Suprapubic skin (tissue), 4 donors: ENCODE measurements at regions not wholly inside any gene's neighbourhood (a gene's known extent, or its start where the extent isn't known, plus 50 kb on each side); places are given as distances from the start of the nearest gene placed in this dataset.

Experiments
- DNase-seq, 2 donors: peaks; one replicate each; pipeline ENCODE4 v3.0.0-alpha.2; 2019; ENCODE audit warnings: low spot score in 2 of 2
- H3K27ac ChIP-seq: fragments of 200-600 bp; sonication (generic); one replicate; pipeline ENCODE4 v1.5.1; 2019
- H3K27me3 ChIP-seq: fragments of 200-600 bp; sonication (generic); one replicate; pipeline ENCODE4 v1.5.1; 2019
- H3K36me3 ChIP-seq: fragments of 200-600 bp; sonication (generic); one replicate; pipeline ENCODE4 v1.5.1; 2019
- H3K4me1 ChIP-seq: fragments of 200-600 bp; sonication (generic); one replicate; pipeline ENCODE4 v1.5.1; 2019
- H3K4me3 ChIP-seq: fragments of 200-600 bp; sonication (generic); one replicate; pipeline ENCODE4 v1.5.1; 2019; ENCODE audit warnings: mild to moderate bottlenecking
- H3K9me3 ChIP-seq: fragments of 200-600 bp; sonication (generic); one replicate; pipeline ENCODE4 v1.5.1; 2019
- EP300 ChIP-seq: sonication (generic); formaldehyde crosslinking; IDR thresholded peaks from one replicate; pipeline ENCODE4 v1.6.1; 2017; ENCODE audit warnings: antibody characterized with exemption
- POLR2A ChIP-seq, 2 donors: fragments of 450-650 bp; IDR thresholded peaks; one replicate each; pipeline ENCODE4 v1.6.1; 2017; ENCODE audit warnings: antibody characterized with exemption in 2 of 2, mild to moderate bottlenecking in 2 of 2, moderate library complexity in 2 of 2
- POLR2AphosphoS5 ChIP-seq, 3 donors: sonication (generic); formaldehyde crosslinking; IDR thresholded peaks; one replicate each; pipeline ENCODE4 v1.6.1; 2017; ENCODE audit warnings: antibody characterized with exemption in 3 of 3
- WGBS: methylation state at CpG from one replicate; pipeline ENCODE4 v1.1.5; 2018; 5-methylcytosine and 5-hydroxymethylcytosine counted together
- TF ChIP-seq, protein P1 (sequence below), 2 donors: fragments of 200-600 bp in 1 of 2; fragments of 450-650 bp in 1 of 2; sonication (generic) in 1 of 2; IDR thresholded peaks; one replicate each; pipeline ENCODE4 v1.5.1; 2016 to 2019; ENCODE audit warnings: antibody characterized with exemption in 2 of 2, mild to moderate bottlenecking in 1 of 2, moderate library complexity in 1 of 2

GRCh38 chr4:19005211-19005610 lies 983.7 kb upstream of the LCORL start:
- Histone ChIP-seq H3K27ac (no peak overlapping the region), H3K36me3 (no peaks in the 10 kb centered on the region), H3K9me3 (peaks cover 7% of the 10 kb centered on the region), H3K4me3 (no peak overlapping the region), H3K4me1 (no peaks in the 10 kb centered on the region), H3K27me3 (no peaks in the 10 kb centered on the region)
- DNase-seq, result no peak
- TF ChIP-seq POLR2A (IDR thresholded peaks at IDR 0.05) (no peak), EP300 (no peak), POLR2AphosphoS5 (IDR thresholded peaks at IDR 0.05) (no peak)
- TF ChIP-seq, protein P1, sequence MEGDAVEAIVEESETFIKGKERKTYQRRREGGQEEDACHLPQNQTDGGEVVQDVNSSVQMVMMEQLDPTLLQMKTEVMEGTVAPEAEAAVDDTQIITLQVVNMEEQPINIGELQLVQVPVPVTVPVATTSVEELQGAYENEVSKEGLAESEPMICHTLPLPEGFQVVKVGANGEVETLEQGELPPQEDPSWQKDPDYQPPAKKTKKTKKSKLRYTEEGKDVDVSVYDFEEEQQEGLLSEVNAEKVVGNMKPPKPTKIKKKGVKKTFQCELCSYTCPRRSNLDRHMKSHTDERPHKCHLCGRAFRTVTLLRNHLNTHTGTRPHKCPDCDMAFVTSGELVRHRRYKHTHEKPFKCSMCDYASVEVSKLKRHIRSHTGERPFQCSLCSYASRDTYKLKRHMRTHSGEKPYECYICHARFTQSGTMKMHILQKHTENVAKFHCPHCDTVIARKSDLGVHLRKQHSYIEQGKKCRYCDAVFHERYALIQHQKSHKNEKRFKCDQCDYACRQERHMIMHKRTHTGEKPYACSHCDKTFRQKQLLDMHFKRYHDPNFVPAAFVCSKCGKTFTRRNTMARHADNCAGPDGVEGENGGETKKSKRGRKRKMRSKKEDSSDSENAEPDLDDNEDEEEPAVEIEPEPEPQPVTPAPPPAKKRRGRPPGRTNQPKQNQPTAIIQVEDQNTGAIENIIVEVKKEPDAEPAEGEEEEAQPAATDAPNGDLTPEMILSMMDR (IDR thresholded peaks at IDR 0.05), result no peak
- 54% methylated on average over 1 of the region's 1 CpG for WGBS

DNA sequence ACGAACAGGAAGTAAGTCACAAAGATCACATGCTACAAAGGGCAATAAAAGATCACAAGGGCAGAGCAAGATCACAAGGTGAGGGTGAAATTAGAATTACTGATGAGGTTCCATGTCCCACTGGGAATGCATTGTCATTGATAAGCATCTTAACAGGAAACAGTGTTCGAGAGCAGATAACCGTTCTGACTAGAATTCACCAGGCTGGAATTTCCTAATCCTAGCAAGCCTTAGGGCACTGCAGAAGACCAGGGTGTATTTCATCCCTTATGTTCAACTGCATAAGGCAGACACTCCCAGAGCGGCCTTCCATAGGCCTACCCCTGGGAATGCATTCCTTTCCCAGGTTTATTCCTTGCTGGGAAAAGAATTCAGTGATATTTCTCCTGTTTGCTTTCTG lies 980.6 kb upstream of the LCORL start:
- 75% methylated on average over 4 of the region's 4 CpGs for WGBS
- no peak for DNase-seq
- Histone ChIP-seq H3K36me3 (no peaks in the 10 kb centered on the region), H3K27ac (no peak overlapping the region), H3K27me3 (no peaks in the 10 kb centered on the region), H3K4me1 (no peaks in the 10 kb centered on the region), H3K4me3 (no peak overlapping the region), H3K9me3 (peaks cover 9% of the 10 kb centered on the region)
- TF ChIP-seq, protein P1 (IDR thresholded peaks at IDR 0.05), result no peak
- TF ChIP-seq EP300 (no peak), POLR2AphosphoS5 (IDR thresholded peaks at IDR 0.05) (no peak), POLR2A (IDR thresholded peaks at IDR 0.05) (no peak)

DNA sequence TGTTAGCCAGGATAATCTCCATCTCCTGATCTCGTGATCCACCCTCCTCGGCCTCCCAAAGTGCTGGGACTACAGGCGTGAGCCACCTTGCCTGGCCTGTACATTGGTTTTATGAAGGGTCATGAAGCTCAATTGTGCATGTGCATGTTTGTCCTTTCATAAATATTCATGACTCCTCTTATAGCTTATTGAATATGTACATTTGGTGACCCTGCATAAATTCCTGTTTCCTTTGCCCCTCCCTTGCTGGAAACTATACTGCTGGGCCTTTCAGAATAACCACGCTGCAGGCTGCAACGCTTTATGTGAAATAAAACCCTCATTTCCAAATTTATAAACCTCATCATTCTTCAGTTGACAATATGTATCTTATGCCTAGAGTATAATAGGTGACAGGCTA lies 978.0 kb upstream of the LCORL start:
- peaks cover 15% of the 10 kb centered on the region for H3K9me3 ChIP-seq
- no peaks in the 10 kb centered on the region for H3K4me1 ChIP-seq
- no peak for DNase-seq
- H3K36me3 ChIP-seq, result no peaks in the 10 kb centered on the region
- 91% methylated on average over 5 of the region's 5 CpGs for WGBS
- H3K27ac ChIP-seq, result no peak overlapping the region
- TF ChIP-seq, protein P1 (IDR thresholded peaks at IDR 0.05), result no peak
- no peak overlapping the region for H3K4me3 ChIP-seq
- no peaks in the 10 kb centered on the region for H3K27me3 ChIP-seq

GRCh38 chr4:18981234-18981615 lies 959.7 kb upstream of the LCORL start:
- no peak for DNase-seq
- TF ChIP-seq POLR2AphosphoS5 (IDR thresholded peaks at IDR 0.05), result no peak
- TF ChIP-seq POLR2A (IDR thresholded peaks at IDR 0.05), result no peak
- TF ChIP-seq, protein P1 (IDR thresholded peaks at IDR 0.05), result no peak
- TF ChIP-seq EP300, result no peak
- no peak overlapping the region for H3K4me3 ChIP-seq
- no peak overlapping the region for H3K27ac ChIP-seq
- no peaks in the 10 kb centered on the region for H3K9me3 ChIP-seq
- no peaks in the 10 kb centered on the region for H3K4me1 ChIP-seq
- no peaks in the 10 kb centered on the region for H3K27me3 ChIP-seq
- 64% methylated on average over 4 of the region's 4 CpGs for WGBS
- H3K36me3 ChIP-seq, result no peaks in the 10 kb centered on the region

DNA sequence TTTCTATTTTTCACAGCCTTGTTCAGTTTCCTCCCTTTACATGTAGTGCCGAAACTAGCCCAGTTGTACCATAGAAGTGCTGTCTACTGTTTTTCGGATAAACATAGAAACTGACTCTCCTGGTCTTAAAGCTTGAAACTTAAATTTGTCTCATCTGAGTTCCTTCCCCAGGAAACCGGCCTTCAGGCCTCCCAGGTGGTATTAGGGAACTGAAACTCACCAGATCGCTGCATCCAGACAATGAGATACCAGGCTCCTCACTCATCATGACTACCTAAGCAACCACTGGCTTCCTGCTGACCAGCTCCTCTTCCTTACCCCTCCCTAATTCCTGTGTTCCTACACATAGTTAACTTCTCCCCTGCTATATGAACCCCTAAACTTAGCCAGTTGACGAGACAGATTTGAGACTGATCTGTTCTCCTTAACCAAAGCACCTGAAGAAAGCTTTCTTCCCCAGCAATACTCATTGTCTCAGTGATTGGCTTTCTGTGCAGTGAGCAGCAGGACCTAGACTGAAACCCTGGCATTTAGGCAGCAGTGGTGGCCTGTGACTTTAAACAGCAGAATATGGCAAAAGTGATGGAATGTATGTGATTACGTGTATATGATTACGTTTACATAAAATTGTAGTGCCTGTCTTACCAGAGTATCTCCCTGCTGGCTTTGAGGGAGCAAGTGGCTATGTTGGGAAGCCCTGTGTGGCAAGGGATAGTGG lies 959.1 kb upstream of the LCORL start:
- no peak overlapping the region for H3K4me3 ChIP-seq
- no peak overlapping the region for H3K27ac ChIP-seq
- H3K4me1 ChIP-seq, result no peaks in the 10 kb centered on the region
- no peaks in the 10 kb centered on the region for H3K36me3 ChIP-seq
- no peaks in the 10 kb centered on the region for H3K9me3 ChIP-seq
- no peak for DNase-seq
- H3K27me3 ChIP-seq, result no peaks in the 10 kb centered on the region
- 80% methylated on average over 7 of the region's 7 CpGs for WGBS
- no peak for TF ChIP-seq EP300
- TF ChIP-seq, protein P1 (IDR thresholded peaks at IDR 0.05), result no peak
- no peak for TF ChIP-seq POLR2A (IDR thresholded peaks at IDR 0.05)
- TF ChIP-seq POLR2AphosphoS5 (IDR thresholded peaks at IDR 0.05), result no peak
